IMR-90 (cell line): ENCODE measurements at regions not wholly inside any gene's neighbourhood (a gene's known extent, or its start where the extent isn't known, plus 50 kb on each side); places are given as distances from the start of the nearest gene placed in this dataset.

Experiments used
- ATAC-seq: fragments of 200-7000 bp; cut with Tn5 transposase; 2 replicates; pipeline ENCODE4 v1.9.1; 2020; ENCODE audit warnings: low read depth, mild to moderate bottlenecking, moderate library complexity
- BruUV-seq: library from RNA; stranded (reverse); fragments of 400-500 nt; replicated peaks from 2 replicates; lab custom pipeline; 2021; lab: Mats Ljungman, UMichigan
- CTCF ChIA-PET: fragments of 300-600 bp; formaldehyde crosslinking; extraction: SDS; loops from one replicate; lab custom pipeline; 2021; ENCODE audit warnings: antibody characterized with exemption; lab: Yijun Ruan, JAX
- POLR2A ChIA-PET: fragments of 300-600 bp; sonication (Branson Sonifier 250); formaldehyde crosslinking; loops from one replicate; lab custom pipeline; 2022; ENCODE audit warnings: antibody characterized with exemption; ENCODE audit not compliant: unreplicated experiment; lab: Charles Lee
- DNase-seq: peaks from one replicate; pipeline ENCODE4 v3.0.0; 2013
- H2AFZ ChIP-seq: replicated peaks from 2 replicates; pipeline ENCODE3; 2013; ENCODE audit warnings: low read length, mild to moderate bottlenecking; ENCODE audit not compliant: poor library complexity
- H2AK5ac ChIP-seq: 2 replicates; pipeline ENCODE4 v1.6.1; 2013; ENCODE audit warnings: low read depth, low read length, inconsistent platforms
- H2AK9ac ChIP-seq: replicated peaks from 2 replicates; pipeline ENCODE3; 2013; ENCODE audit warnings: mild to moderate bottlenecking, low read depth, low read length, moderate library complexity; ENCODE audit not compliant: poor library complexity
- H2BK120ac ChIP-seq: 2 replicates; pipeline ENCODE4 v1.6.1; 2013; ENCODE audit warnings: low read depth, low read length, inconsistent platforms
- H2BK15ac ChIP-seq: 3 replicates; pipeline ENCODE4 v1.6.1; 2013; ENCODE audit warnings: low read depth, low read length, inconsistent platforms
- H2BK20ac ChIP-seq: 2 replicates; pipeline ENCODE4 v1.6.1; 2013; ENCODE audit warnings: low read depth, mild to moderate bottlenecking, inconsistent platforms, low read length, moderate library complexity
- H2BK5ac ChIP-seq: 2 replicates; pipeline ENCODE4 v1.6.1; 2013; ENCODE audit warnings: mild to moderate bottlenecking, low read depth, low read length, inconsistent platforms; ENCODE audit not compliant: poor library complexity, severe bottlenecking
- H3K14ac ChIP-seq: replicated peaks from 2 replicates; pipeline ENCODE4 v1.6.1; 2013; ENCODE audit warnings: low read depth, low read length, inconsistent platforms
- H3K18ac ChIP-seq: 2 replicates; pipeline ENCODE4 v1.6.1; 2013; ENCODE audit warnings: low read depth, low read length, control low read depth
- H3K23ac ChIP-seq: 2 replicates; pipeline ENCODE4 v1.6.1; 2013; ENCODE audit warnings: low read depth, low read length, inconsistent platforms
- H3K27ac ChIP-seq: 2 replicates; pipeline ENCODE4 v1.5.1; 2013; ENCODE audit warnings: mild to moderate bottlenecking, control low read depth, low read length; ENCODE audit not compliant: insufficient read depth
- H3K27me3 ChIP-seq: 2 replicates; pipeline ENCODE4 v1.6.1; 2013; ENCODE audit warnings: low read length; ENCODE audit not compliant: control insufficient read depth, insufficient read depth
- H3K36me3 ChIP-seq: 2 replicates; pipeline ENCODE4 v1.6.1; 2013; ENCODE audit warnings: low read length, mixed read lengths; ENCODE audit not compliant: control insufficient read depth, insufficient read depth
- H3K4ac ChIP-seq: 2 replicates; pipeline ENCODE4 v1.6.1; 2013; ENCODE audit warnings: low read depth, low read length, inconsistent platforms
- H3K4me1 ChIP-seq: 2 replicates; pipeline ENCODE4 v1.6.1; 2013; ENCODE audit warnings: low read length, mixed read lengths; ENCODE audit not compliant: control insufficient read depth, insufficient read depth
- H3K4me2 ChIP-seq: 2 replicates; pipeline ENCODE4 v1.6.1; 2013; ENCODE audit warnings: low read depth, mild to moderate bottlenecking, control low read depth, low read length, moderate library complexity
- H3K4me3 ChIP-seq: 2 replicates; pipeline ENCODE4 v1.5.1; 2013; ENCODE audit warnings: low read depth, mild to moderate bottlenecking, control low read depth, low read length, moderate library complexity; ENCODE audit not compliant: insufficient read depth
- H3K56ac ChIP-seq: 2 replicates; pipeline ENCODE4 v1.6.1; 2013; ENCODE audit warnings: low read length, inconsistent platforms; ENCODE audit not compliant: insufficient read depth; ENCODE audit errors: extremely low read depth
- H3K79me1 ChIP-seq, 2 experiments: 2 replicates each; pipeline ENCODE4 v1.6.1; 2013; ENCODE audit warnings: low read length in 2 of 2, inconsistent platforms in 1 of 2, low read depth in 1 of 2
- H3K9ac ChIP-seq: 2 replicates; pipeline ENCODE4 v1.6.1; 2013; ENCODE audit warnings: low read depth, low read length, control low read depth
- H3K9me1 ChIP-seq: 2 replicates; pipeline ENCODE4 v1.6.1; 2013; ENCODE audit warnings: low read length, inconsistent platforms; ENCODE audit not compliant: insufficient read depth
- H3K9me3 ChIP-seq: 2 replicates; pipeline ENCODE4 v1.6.1; 2013; ENCODE audit warnings: low read length; ENCODE audit not compliant: control insufficient read depth, insufficient read depth
- H4K20me1 ChIP-seq: 2 replicates; pipeline ENCODE4 v1.6.1; 2013; ENCODE audit warnings: low read length, inconsistent platforms; ENCODE audit not compliant: insufficient read depth
- H4K5ac ChIP-seq: 2 replicates; pipeline ENCODE4 v1.6.1; 2013; ENCODE audit warnings: mild to moderate bottlenecking, low read depth, low read length, control low read depth
- H4K8ac ChIP-seq, 2 experiments: 2 replicates each; pipeline ENCODE4 v1.6.1; 2013; ENCODE audit warnings: low read depth in 2 of 2, low read length in 2 of 2, control low read depth in 1 of 2, inconsistent platforms in 1 of 2
- H4K91ac ChIP-seq: 2 replicates; pipeline ENCODE4 v1.6.1; 2013; ENCODE audit warnings: low read depth, low read length, inconsistent platforms; ENCODE audit not compliant: insufficient read depth
- CEBPB ChIP-seq: IDR thresholded peaks from 2 replicates; pipeline ENCODE4 v1.6.1; 2012; ENCODE audit warnings: low read depth, low read length, improper control_type of control experiment
- CHD1 ChIP-seq: IDR thresholded peaks from 2 replicates; pipeline ENCODE4 v1.6.1; 2012; ENCODE audit warnings: low read depth, low read length, improper control_type of control experiment
- FOS ChIP-seq: fragments of 150-350 bp; IDR thresholded peaks from 2 replicates; pipeline ENCODE4 v1.6.1; 2016; ENCODE audit warnings: low read depth, low read length
- MAZ ChIP-seq: IDR thresholded peaks from 2 replicates; pipeline ENCODE4 v1.6.1; 2012; ENCODE audit warnings: low read depth, mild to moderate bottlenecking, low read length, improper control_type of control experiment, moderate library complexity, borderline replicate concordance
- MXI1 ChIP-seq: IDR thresholded peaks from 2 replicates; pipeline ENCODE4 v1.6.1; 2012; ENCODE audit warnings: low read depth, mild to moderate bottlenecking, low read length, moderate library complexity, borderline replicate concordance
- WGBS, 2 experiments: methylation state at CpG; one replicate each; pipeline versions ENCODE4 v1.1.5 to v1.1.7; 2013; ENCODE audit warnings: missing lambda C conversion rate in 2 of 2; ENCODE audit not compliant: insufficient read length in 1 of 2; ENCODE audit errors: extremely low coverage in 2 of 2; 5-methylcytosine and 5-hydroxymethylcytosine counted together
- dilution Hi-C: fragments of 300-500 bp; cut with HindIII; formaldehyde crosslinking; loops from one replicate; pipeline ENCODE4 v1.14.3; 2018; ENCODE audit warnings: low sequenced_read_pairs; ENCODE audit not compliant: unreplicated experiment
- in situ Hi-C: fragments of 300-500 bp; cut with MboI; formaldehyde crosslinking; loops from 3 replicates; pipeline ENCODE4 v1.14.3; 2019; ENCODE audit warnings: low sequenced_read_pairs, inconsistent platforms, mixed read lengths
- intact Hi-C: fragments of 100-400 bp; cut with micrococcal nuclease; formaldehyde crosslinking; loops from 2 replicates; pipeline ENCODE4 v1.10.0; 2022
- TF ChIP-seq, protein P1 (sequence below): fragments of 150-350 bp; IDR thresholded peaks from 2 replicates; pipeline ENCODE4 v1.6.1; 2016; ENCODE audit warnings: low read depth, mild to moderate bottlenecking, low read length, moderate library complexity, borderline replicate concordance

DNA sequence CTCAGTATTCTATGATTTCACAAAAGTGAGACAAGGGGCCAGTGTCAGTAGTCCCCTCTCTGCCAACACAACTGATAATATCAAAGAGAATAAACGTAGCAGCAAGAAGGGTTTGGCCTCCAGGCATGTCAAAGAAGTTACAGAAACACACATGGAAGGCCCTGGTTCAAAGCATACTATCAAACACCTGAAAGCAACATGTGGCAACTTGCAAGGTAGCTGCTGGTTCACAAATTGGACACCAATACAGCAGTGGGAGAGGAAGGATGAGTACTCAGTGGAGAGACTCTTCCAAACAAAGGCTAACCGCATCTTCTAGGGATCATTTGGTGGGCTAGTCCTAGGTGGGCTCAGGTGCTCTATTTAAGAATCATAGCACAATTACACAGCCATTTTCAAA is 74.9 kb upstream of the MAOA start:
- no peak overlapping the region for H3K9ac ChIP-seq
- H3K9me3 ChIP-seq: no peaks in the 10 kb centered on the region
- H3K27ac ChIP-seq: no peak overlapping the region
- H3K9me1 ChIP-seq: no peaks in the 10 kb centered on the region
- H4K91ac ChIP-seq: no peak overlapping the region
- no peak overlapping the region for H4K5ac ChIP-seq
- CTCF ChIA-PET: no interaction called here
- no peak overlapping the region for H3K4ac ChIP-seq
- H4K20me1 ChIP-seq: no peaks in the 10 kb centered on the region
- no peak overlapping the region for H2BK20ac ChIP-seq
- WGBS, 2 experiments: no CpG with 5 or more reads among the region's 2 CpGs
- no peak overlapping the region for H2AK9ac ChIP-seq
- H4K8ac ChIP-seq: no peak overlapping the region
- H3K4me3 ChIP-seq: no peak overlapping the region
- dilution Hi-C loops (no loop called here), in situ Hi-C loops (no loop called here), intact Hi-C loops (no loop called here)
- no peak overlapping the region for H3K18ac ChIP-seq
- H3K36me3 ChIP-seq: no peaks in the 10 kb centered on the region
- ATAC-seq (no peak), DNase-seq (no peak)
- no peak overlapping the region for H2AK5ac ChIP-seq
- no peak overlapping the region for H3K4me2 ChIP-seq
- no peak for TF ChIP-seq CHD1
- no peak for TF ChIP-seq FOS
- TF ChIP-seq MXI1: no peak
- no peak for TF ChIP-seq MAZ
- TF ChIP-seq, protein P1, sequence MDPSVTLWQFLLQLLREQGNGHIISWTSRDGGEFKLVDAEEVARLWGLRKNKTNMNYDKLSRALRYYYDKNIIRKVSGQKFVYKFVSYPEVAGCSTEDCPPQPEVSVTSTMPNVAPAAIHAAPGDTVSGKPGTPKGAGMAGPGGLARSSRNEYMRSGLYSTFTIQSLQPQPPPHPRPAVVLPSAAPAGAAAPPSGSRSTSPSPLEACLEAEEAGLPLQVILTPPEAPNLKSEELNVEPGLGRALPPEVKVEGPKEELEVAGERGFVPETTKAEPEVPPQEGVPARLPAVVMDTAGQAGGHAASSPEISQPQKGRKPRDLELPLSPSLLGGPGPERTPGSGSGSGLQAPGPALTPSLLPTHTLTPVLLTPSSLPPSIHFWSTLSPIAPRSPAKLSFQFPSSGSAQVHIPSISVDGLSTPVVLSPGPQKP: no peak
- no peak for TF ChIP-seq CEBPB
- no peak overlapping the region for H2BK120ac ChIP-seq
- H2BK5ac ChIP-seq: no peak overlapping the region
- H3K27me3 ChIP-seq: no peaks in the 10 kb centered on the region; the same call in none of the 2 replicates
- no peak overlapping the region for H3K23ac ChIP-seq
- no peak overlapping the region for H2BK15ac ChIP-seq
- POLR2A ChIA-PET: no interaction called here
- H3K4me1 ChIP-seq: no peaks in the 10 kb centered on the region
- H3K79me1 ChIP-seq: no peaks in the 10 kb centered on the region
- H3K14ac ChIP-seq: no peak overlapping the region
- BruUV-seq: no TSS peak
- no peak overlapping the region for H2AFZ ChIP-seq
- no peak overlapping the region for H3K56ac ChIP-seq
